Prostate gland (tissue), 2 donors: ENCODE measurements at regions not wholly inside any gene's neighbourhood (a gene's known extent, or its start where the extent isn't known, plus 50 kb on each side); places are given as distances from the start of the nearest gene placed in this dataset.
"Not testable (repeated sequence)": the region's sequence is repeated elsewhere in the genome, so short reads cannot be mapped to it uniquely, and the experiment has no call there.

Experiments
- DNase-seq: peaks from one replicate; pipeline ENCODE4 v3.0.0-alpha.2; 2019; ENCODE audit warnings: low spot score
- H3K27ac ChIP-seq, 2 donors: fragments of 200-600 bp; sonication (generic); 2 replicates each; pipeline ENCODE4 v1.5.1; 2017 to 2019
- H3K27me3 ChIP-seq: fragments of 200-600 bp; sonication (generic); replicated peaks from 2 replicates; pipeline ENCODE4 v1.5.1; 2019; ENCODE audit not compliant: insufficient read depth
- H3K36me3 ChIP-seq, 2 donors: fragments of 200-600 bp; sonication (generic); 1 replicate in 1 of 2; 2 replicates in 1 of 2; pipeline versions ENCODE4 v1.5.1 to v1.8.1; 2017 to 2019
- H3K4me1 ChIP-seq: fragments of 200-600 bp; sonication (generic); replicated peaks from 2 replicates; pipeline ENCODE4 v1.5.1; 2019
- H3K4me3 ChIP-seq, 2 donors: fragments of 200-600 bp; sonication (generic); 2 replicates each; pipeline ENCODE4 v1.5.1; 2017 to 2019
- H3K9me3 ChIP-seq: fragments of 200-600 bp; sonication (generic); 2 replicates; pipeline ENCODE4 v1.5.1; 2017
- POLR2A ChIP-seq: fragments of 450-650 bp; IDR thresholded peaks from one replicate; pipeline ENCODE4 v1.6.1; 2016; ENCODE audit warnings: antibody characterized with exemption, mild to moderate bottlenecking
- POLR2AphosphoS5 ChIP-seq: sonication (generic); formaldehyde crosslinking; IDR thresholded peaks from one replicate; pipeline ENCODE4 v1.6.1; 2017; ENCODE audit warnings: antibody characterized with exemption
- WGBS: methylation state at CpG from one replicate; pipeline ENCODE4 v1.1.5; 2018; 5-methylcytosine and 5-hydroxymethylcytosine counted together
- intact Hi-C: fragments of 100-400 bp; cut with DNase I; formaldehyde crosslinking; loops from one replicate; pipeline ENCODE4 v1.14.2; 2022
- TF ChIP-seq, protein P1 (sequence below), 4 experiments: fragments of 200-600 bp in 2 of 4; fragments of 450-650 bp in 2 of 4; sonication (generic) in 2 of 4; IDR thresholded peaks; 1 replicate in 3 of 4; 2 replicates in 1 of 4; pipeline ENCODE4 v1.5.1; 2016 to 2019; ENCODE audit warnings: antibody characterized with exemption in 4 of 4, mild to moderate bottlenecking in 2 of 4, moderate library complexity in 2 of 4

DNA sequence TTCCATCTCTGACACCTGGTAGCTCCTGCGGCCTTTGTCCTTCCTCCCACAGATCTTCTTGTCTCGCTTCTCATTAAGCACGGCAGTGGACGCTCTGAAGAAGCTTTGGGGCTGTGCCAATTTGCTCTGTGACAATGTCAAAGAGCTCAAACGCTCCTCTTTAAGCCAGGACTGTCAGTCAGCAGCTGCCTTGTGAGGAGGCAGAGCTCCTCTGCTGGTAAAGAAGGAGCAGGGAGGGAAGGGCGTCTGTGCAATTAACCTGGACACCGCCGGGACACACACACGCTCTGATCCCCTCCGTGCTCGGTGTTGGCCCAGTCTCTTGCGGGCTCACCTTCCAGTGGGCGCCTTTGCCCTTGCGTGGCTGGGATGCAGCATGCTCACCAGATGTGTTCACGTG is 373.9 kb downstream of the BRD1 start:
- Histone ChIP-seq H3K27ac (no peak overlapping the region), H3K9me3 (no peaks in the 10 kb centered on the region), H3K36me3 (no peaks in the 10 kb centered on the region), H3K4me1 (no peaks in the 10 kb centered on the region), H3K27me3 (peaks cover 10% of the 10 kb centered on the region), H3K4me3 (no peak overlapping the region)
- 78% methylated on average over 15 of the region's 15 CpGs for WGBS
- no peak for TF ChIP-seq POLR2A
- TF ChIP-seq, protein P1, sequence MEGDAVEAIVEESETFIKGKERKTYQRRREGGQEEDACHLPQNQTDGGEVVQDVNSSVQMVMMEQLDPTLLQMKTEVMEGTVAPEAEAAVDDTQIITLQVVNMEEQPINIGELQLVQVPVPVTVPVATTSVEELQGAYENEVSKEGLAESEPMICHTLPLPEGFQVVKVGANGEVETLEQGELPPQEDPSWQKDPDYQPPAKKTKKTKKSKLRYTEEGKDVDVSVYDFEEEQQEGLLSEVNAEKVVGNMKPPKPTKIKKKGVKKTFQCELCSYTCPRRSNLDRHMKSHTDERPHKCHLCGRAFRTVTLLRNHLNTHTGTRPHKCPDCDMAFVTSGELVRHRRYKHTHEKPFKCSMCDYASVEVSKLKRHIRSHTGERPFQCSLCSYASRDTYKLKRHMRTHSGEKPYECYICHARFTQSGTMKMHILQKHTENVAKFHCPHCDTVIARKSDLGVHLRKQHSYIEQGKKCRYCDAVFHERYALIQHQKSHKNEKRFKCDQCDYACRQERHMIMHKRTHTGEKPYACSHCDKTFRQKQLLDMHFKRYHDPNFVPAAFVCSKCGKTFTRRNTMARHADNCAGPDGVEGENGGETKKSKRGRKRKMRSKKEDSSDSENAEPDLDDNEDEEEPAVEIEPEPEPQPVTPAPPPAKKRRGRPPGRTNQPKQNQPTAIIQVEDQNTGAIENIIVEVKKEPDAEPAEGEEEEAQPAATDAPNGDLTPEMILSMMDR (IDR thresholded peaks at IDR 0.05): no peak
- TF ChIP-seq POLR2AphosphoS5: no peak
- intact Hi-C loops: no loop called here
- no peak for DNase-seq

DNA sequence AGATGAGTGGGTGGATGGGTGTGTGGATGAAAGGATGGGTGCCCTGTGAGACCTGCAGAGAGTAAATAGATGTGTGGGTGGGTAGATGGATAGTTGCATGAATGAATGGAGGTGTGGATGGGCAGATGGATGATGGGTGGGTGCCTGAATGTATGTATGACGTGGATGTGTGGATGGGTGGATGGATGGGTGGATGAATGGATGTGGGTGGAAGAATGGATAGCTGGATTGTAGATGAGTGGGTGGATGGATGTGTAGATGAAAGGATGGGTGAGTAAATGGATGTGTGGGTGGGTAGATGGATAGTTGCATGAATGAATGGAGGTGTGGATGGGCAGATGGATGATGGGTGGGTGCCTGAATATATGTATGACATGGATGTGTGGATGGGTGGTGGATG is 374.7 kb downstream of the BRD1 start:
- intact Hi-C loops, H3K9me3 ChIP-seq, H3K4me3 ChIP-seq, H3K36me3 ChIP-seq, H3K4me1 ChIP-seq, DNase-seq, H3K27ac ChIP-seq: not testable (repeated sequence)
- 88% methylated on average over 1 of the region's 1 CpG for WGBS
- peaks cover 15% of the 10 kb centered on the region for H3K27me3 ChIP-seq

DNA sequence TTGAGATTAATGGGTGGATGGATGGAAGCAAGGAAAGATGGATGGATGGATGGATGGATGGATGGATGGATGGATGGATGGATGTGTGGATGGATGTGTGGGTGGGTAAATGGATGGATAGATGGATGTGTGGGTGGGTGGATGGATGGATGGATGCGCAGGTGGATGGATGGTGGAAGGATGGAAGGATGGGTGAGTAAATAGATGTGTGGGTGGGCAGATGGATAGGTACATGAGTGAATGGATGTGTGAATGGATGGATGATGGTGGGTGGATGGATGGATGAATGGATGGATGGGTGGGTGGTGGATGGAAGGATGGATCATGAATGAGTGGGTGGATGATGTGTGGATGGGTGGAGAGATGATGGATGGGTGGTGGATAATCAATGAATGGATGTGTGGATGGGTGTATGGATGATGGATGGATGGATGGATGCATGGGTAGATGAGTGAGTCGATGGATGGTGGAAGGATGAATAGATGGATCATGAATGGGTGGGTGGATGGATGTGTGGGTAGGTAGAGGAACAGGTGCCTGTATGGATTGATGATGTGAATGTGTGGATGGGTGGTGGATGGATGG is 375.2 kb downstream of the BRD1 start:
- Histone ChIP-seq H3K4me1 (no peaks in the 10 kb centered on the region), H3K27me3 (peaks cover 15% of the 10 kb centered on the region), H3K36me3 (no peaks in the 10 kb centered on the region), H3K27ac (no peak overlapping the region), H3K4me3 (no peak overlapping the region), H3K9me3 (no peaks in the 10 kb centered on the region)
- intact Hi-C loops: no loop called here
- TF ChIP-seq, protein P1 (IDR thresholded peaks at IDR 0.05): no peak
- no peak for TF ChIP-seq POLR2AphosphoS5
- no peak for TF ChIP-seq POLR2A
- no peak for DNase-seq
- WGBS: 96% methylated on average over 2 of the region's 2 CpGs

DNA sequence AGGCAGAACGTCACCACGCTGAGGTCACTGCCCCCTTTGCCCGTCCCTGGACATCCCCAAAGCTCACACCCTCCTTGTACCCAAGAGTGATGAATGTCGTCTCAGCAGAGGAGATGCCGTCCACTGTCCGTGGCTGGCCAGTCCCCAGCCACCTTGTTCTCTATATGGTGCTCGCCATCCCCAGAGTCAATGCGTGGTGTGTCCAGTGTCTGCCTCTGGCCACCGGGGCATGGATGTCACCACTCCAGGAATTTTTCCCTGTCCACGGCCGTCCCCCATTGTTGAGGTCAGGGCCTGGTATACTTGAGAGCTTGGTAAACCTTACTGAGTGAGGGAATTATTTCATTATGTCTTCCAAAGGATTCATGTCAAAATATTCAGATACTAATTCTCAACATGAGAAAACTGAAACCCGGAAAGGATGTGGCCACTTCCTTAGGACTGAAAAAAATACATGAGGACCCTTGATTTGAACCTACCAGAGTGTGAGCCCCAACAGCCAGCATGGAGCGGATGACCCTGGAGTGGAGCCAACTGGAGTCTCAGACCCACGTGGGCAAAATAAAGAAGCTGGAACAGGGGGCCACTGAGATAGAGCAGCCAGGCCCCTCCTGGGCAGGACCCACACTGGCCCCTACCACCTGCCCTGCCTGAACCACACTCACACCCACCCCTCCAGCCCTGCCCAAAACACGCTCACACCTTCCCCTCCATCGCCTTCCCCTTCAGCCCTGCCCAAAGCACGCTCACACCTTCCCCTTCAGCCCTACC is 376.4 kb downstream of the BRD1 start:
- TF ChIP-seq POLR2A (no peak), POLR2AphosphoS5 (no peak)
- TF ChIP-seq, protein P1 (IDR thresholded peaks at IDR 0.05): no peak
- intact Hi-C loops: no loop called here
- Histone ChIP-seq H3K27ac (no peak overlapping the region), H3K4me1 (no peaks in the 10 kb centered on the region), H3K4me3 (no peak overlapping the region), H3K9me3 (no peaks in the 10 kb centered on the region), H3K36me3 (no peaks in the 10 kb centered on the region), H3K27me3 (peaks cover 15% of the 10 kb centered on the region)
- no peak for DNase-seq
- 57% methylated on average over 17 of the region's 17 CpGs for WGBS

DNA sequence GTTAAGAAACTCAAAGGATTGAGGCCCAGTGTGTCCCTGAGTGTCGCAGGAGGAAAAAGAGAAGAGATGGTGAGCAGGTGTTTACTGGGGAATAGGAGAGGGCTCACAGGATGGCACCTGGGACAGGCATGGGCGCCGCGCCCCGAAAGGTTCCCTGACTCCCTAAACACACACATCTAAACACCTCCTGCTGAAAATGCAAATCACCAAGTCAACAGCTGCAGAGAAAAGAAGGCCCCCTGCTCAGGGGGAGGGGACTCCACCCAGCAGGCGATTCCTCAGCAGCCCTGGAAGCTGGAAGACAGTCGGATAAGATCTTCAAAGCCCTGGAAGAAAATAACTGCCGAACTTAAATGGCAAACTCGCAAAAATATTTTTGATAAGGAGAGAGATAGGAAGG is 377.2 kb downstream of the BRD1 start:
- peaks cover 15% of the 10 kb centered on the region for H3K27me3 ChIP-seq
- intact Hi-C loops: no loop called here

More for the DNA sequence above, 377.2 kb downstream of the BRD1 start:
- DNase-seq: no peak
- no peaks in the 10 kb centered on the region for H3K9me3 ChIP-seq
- H3K4me1 ChIP-seq: no peaks in the 10 kb centered on the region
- TF ChIP-seq POLR2A: no peak
- no peak for TF ChIP-seq POLR2AphosphoS5
- TF ChIP-seq, protein P1 (IDR thresholded peaks at IDR 0.05): no peak
- no peak overlapping the region for H3K4me3 ChIP-seq
- 8% methylated on average over 9 of the region's 9 CpGs for WGBS
- H3K27ac ChIP-seq: no peak overlapping the region
- no peaks in the 10 kb centered on the region for H3K36me3 ChIP-seq
